GM21528 (cell line): ENCODE measurements at regions not wholly inside any gene's neighbourhood (a gene's known extent, or its start where the extent isn't known, plus 50 kb on each side); places are given as distances from the start of the nearest gene placed in this dataset.

Experiments
- ATAC-seq: cut with Tn5 transposase; IDR thresholded peaks from one replicate; pipeline ENCODE4 v1.9.1; 2021; ENCODE audit warnings: mild to moderate bottlenecking, moderate library complexity; ENCODE audit not compliant: unreplicated experiment, low FRiP score

DNA sequence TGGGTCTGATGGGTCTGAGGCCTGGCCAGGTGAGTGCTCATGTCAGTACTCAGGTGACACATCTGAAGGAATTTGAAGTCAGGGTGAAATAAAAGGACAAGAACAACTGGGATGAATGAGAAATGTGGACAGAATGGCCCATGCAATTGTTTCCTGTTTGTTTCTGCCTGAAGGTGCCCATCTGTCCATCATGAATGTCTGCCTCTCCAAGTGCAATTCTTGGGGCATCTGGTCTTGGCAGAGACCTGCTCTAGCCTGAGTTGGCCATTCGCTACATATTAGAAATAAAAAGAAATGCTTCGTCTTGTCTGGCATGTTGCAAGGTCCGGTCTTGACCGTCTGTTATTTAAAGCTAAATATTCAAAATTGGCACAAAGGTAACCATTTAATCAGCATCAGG, 142.0 kb upstream of the AGBL1 start:
- ATAC-seq, result no peak

DNA sequence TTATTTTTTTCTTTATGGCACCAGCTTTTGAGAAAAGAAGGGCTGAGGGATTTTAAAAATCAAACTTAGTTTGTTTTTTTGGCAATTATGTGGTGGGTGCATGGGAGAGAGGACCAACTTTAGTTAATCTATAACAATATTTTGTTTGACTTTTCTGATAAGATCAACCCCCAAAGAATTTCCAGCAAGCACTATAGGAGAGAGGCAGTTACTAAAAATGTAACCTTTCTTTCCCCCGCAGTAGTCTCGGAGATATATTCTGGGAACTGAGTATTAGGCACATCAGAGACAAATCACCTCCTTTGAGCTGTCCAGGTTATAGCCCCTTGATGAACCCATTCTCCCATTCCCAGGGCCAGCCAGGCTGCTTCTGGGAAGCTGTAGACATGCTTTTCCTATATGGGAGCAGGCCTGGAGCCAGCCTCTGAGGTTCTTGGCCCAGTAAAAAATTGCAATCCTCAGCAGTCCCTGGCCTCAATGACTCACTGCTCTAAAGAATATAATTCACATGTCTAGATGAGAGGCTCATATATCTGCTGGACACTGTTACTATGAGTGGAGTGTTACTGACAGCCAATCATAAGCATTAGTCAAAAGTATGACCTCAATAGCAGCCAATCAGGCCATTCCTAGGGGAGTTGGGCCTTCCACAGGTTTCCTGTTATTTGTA, 138.3 kb upstream of the AGBL1 start:
- no peak for ATAC-seq

- no peak for ATAC-seq
Measured at GRCh38 chr15:85942632-85943031, 137.0 kb upstream of the AGBL1 start.

- no peak for ATAC-seq
Measured at GRCh38 chr15:85943151-85943550, 136.5 kb upstream of the AGBL1 start.

DNA sequence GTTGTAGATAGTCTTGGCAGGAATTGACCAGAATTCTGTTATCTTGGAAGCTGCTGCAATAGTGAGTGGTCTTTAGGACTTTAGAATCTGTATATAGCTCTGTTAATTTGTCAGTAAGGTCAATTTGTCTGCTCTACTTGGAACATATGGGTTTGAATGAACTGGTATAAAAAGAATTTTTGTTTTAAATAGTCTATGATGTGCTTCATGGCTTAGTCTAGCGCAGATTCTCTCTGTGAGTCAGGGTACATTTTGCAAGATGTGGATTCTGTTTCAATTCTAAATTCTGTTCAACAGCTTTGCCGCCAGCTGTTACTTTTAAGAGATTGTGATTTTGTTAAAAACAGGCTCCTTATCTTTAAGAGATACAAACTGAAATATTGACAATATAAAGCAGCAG, 135.9 kb upstream of the AGBL1 start:
- no peak for ATAC-seq

GRCh38 chr15:85947021-85947420, 132.7 kb upstream of the AGBL1 start:
- ATAC-seq, result no peak

GRCh38 chr15:85947936-85948335, 131.7 kb upstream of the AGBL1 start:
- ATAC-seq, result no peak

DNA sequence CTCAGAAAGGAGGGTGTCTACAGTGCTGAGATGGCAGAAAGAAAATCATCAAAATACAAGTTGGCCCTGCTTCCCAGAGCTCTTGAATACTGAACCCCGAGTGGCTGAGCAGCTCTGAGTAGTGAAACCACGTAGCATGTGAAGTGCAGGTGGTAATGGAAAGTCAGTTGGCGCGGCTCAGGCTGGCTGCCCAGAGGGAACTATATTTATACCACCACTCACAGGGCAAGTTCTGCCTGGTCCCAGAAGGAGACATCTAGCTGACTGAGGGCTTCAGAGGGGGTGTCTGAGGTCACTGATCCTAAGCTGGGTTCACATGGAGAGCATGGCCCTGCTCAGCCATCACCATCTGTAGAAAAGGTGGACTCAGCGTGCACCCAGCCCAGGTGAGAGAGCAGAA, 129.6 kb upstream of the AGBL1 start:
- peak; percentile 90 for ATAC-seq

DNA sequence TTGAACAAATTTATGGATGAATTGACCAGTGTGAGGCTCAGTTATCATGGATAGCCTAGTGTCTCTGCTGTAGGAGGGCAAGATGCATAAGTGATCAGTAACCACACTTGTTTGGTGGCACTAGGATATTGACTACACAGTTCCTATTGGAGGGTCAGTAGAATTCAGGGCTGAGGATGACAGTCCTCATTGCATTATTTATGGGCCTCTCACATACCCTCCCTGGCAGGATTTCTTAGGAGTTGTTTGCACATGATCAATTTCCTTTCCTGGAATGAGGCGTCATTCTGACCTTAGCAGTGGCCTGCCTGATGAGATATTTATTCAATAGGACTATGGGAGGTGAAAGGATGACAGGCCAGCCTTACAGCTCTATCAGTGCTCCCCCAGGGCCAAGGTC, 125.1 kb upstream of the AGBL1 start:
- no peak for ATAC-seq

GRCh38 chr15:85955501-85956391, 123.9 kb upstream of the AGBL1 start:
- peak; percentile 94 for ATAC-seq

DNA sequence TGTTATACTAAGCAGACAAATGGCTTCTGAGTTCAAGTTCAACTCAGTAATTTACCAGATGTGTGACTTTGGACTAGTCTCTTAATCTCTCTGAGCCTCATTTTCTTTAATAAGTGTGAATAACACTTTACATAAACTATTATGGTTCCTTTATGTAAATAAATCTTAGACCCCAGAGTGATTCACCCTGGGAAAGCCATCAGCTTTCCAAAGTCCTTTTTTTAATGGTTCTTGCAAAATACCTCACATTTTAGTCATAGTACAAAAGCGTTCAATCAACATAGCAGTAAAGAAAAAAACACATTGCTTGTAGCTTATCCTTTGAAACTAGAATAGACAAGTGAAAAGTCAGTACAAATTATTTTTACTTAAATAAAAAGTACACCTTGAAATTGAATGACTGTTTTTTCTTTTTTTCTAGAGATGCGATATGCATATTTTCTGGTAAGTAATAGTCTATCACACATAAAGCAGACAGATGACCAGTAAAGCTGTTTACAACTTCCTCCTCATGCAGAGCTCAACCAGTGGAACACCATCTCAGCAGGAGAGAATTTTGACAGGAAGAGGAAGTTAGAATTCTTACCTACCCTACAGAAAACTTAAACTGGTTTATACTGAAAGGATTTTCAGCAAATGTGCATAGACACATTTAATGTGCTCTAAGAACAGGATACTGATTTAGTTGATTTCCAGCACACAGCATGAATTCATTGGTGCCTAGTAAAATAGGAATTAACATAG, 123.0 kb upstream of the AGBL1 start:
- no peak for ATAC-seq

- ATAC-seq, result no peak
Measured at GRCh38 chr15:85959611-85960010, 120.1 kb upstream of the AGBL1 start.

GRCh38 chr15:85960381-85960780, 119.3 kb upstream of the AGBL1 start:
- no peak for ATAC-seq

GRCh38 chr15:85961821-85962220, 117.8 kb upstream of the AGBL1 start:
- ATAC-seq, result no peak

- ATAC-seq, result no peak
Measured at GRCh38 chr15:85963262-85963760, 116.4 kb upstream of the AGBL1 start.

- no peak for ATAC-seq
Measured at GRCh38 chr15:85964471-85964870, 115.2 kb upstream of the AGBL1 start.

DNA sequence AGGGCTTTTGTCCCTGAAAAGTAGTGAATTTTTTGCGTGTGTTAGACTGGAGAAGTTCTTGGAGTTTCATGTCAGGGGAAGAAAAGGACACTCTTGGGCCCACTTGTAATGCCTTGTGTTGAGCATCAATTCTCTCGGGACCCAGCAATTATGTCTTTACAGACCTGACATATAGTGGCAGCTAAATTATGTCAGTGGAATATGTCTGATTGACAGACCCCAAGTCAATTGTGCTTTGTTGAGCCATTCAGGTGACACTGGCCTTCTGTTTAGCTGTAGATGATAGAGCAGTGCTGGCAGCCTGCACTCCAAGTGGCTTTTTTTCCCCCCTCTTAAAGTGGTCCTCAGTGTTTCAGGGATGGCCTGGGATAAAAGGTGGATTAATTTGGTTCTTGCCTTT, 112.1 kb upstream of the AGBL1 start:
- ATAC-seq, result no peak

DNA sequence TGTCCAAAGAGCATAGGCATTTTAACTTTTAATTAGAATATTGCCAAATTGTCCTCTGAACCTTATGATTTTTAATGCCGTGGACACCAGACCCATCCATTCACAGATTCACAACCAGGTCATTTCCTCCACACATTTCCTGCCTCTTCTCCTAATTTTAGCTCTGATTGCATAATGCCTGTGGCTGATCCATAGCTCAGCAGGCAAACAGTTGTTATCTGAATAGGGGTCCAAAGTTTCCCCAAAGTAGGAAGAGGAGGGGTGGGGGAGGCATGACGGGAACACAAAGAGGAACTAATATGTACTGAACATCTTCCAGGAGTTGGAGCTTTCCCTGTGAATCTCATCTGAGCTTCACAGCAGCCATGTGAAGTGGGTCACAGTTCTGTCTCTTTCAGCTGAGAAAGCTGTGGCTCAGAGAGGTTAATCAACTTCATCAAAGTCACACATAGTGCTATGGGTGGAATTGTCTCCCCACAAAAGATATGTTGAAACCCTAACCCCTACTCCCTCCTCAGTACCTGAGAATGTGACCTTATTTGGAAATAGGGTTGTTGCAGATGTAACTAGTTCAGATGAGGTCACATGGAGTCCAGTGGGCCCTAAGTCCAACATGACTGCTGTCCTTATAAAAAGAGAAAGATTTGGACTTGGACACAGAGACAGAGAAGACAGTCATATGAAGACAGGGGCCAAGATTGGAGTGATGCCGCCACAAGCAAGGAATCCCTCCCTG, 106.7 kb upstream of the AGBL1 start:
- ATAC-seq, result no peak

GRCh38 chr15:85973584-85974347, 105.9 kb upstream of the AGBL1 start:
- ATAC-seq, result no peak

GRCh38 chr15:85974348-85974705, 105.3 kb upstream of the AGBL1 start:
- no peak for ATAC-seq
